Activated CD4-positive, alpha-beta memory T cell treated with anti-CD3 and anti-CD28 coated beads for 36 hours (primary cell): ENCODE measurements at regions not wholly inside any gene's neighbourhood (a gene's known extent, or its start where the extent isn't known, plus 50 kb on each side); places are given as distances from the start of the nearest gene placed in this dataset.

Experiments
- CTCF ChIA-PET: fragments of 350-600 bp; sonication (Branson Sonifier 250); formaldehyde crosslinking; loops from one replicate; lab custom pipeline; 2021; ENCODE audit warnings: antibody characterized with exemption, inconsistent platforms; lab: Charles Lee
- POLR2A ChIA-PET: fragments of 350-600 bp; sonication (Branson Sonifier 250); formaldehyde crosslinking; loops from one replicate; lab custom pipeline; 2021; ENCODE audit warnings: antibody characterized with exemption; lab: Charles Lee
- DNase-seq: peaks from one replicate; pipeline ENCODE4 v3.0.0-alpha.2; 2020
- H3K27ac Mint-ChIP-seq: one replicate; pipeline ENCODE4 v1.8.0; 2021; ENCODE audit warnings: mixed read lengths
- H3K27me3 Mint-ChIP-seq: one replicate; pipeline ENCODE4 v1.8.0; 2021; ENCODE audit warnings: mixed read lengths
- H3K36me3 Mint-ChIP-seq: one replicate; pipeline ENCODE4 v1.8.0; 2021; ENCODE audit warnings: mixed read lengths
- H3K4me1 Mint-ChIP-seq: one replicate; pipeline ENCODE4 v1.8.0; 2021; ENCODE audit warnings: low read depth, mixed read lengths
- H3K4me3 Mint-ChIP-seq: one replicate; pipeline ENCODE4 v1.8.0; 2021; ENCODE audit warnings: mild to moderate bottlenecking, mixed read lengths
- H3K9me3 Mint-ChIP-seq: one replicate; pipeline ENCODE4 v1.8.0; 2021; ENCODE audit warnings: mixed read lengths
- intact Hi-C: fragments of 100-400 bp; cut with micrococcal nuclease; formaldehyde crosslinking; loops from one replicate; pipeline ENCODE4 v1.15.1; 2023

- DNase-seq = no peak
- ChIA-PET CTCF (no interaction called here), POLR2A (no interaction called here)
- Mint-ChIP-seq H3K27ac (no peak overlapping the region), H3K36me3 (no peaks in the 10 kb centered on the region), H3K27me3 (peaks cover 3% of the 10 kb centered on the region), H3K9me3 (peaks cover 3% of the 10 kb centered on the region), H3K4me3 (no peak overlapping the region), H3K4me1 (peaks cover 7% of the 10 kb centered on the region)
- intact Hi-C loops = no loop called here
Measured at GRCh38 chr1:96365596-96366390, 355.8 kb upstream of the PTBP2 start.

GRCh38 chr1:96366516-96366915, 355.1 kb upstream of the PTBP2 start:
- CTCF ChIA-PET = no interaction called here
- Mint-ChIP-seq H3K27me3 (peaks cover 1% of the 10 kb centered on the region), H3K9me3 (peaks cover 3% of the 10 kb centered on the region), H3K4me1 (peaks cover 7% of the 10 kb centered on the region), H3K36me3 (no peaks in the 10 kb centered on the region), H3K27ac (no peak overlapping the region), H3K4me3 (no peak overlapping the region)
- POLR2A ChIA-PET = no interaction called here
- intact Hi-C loops = no loop called here
- DNase-seq = no peak

- intact Hi-C loops = no loop called here
Measured at GRCh38 chr1:96367791-96368190, 353.8 kb upstream of the PTBP2 start.

GRCh38 chr1:96370757-96371156, 350.8 kb upstream of the PTBP2 start:
- no peaks in the 10 kb centered on the region for H3K27me3 Mint-ChIP-seq
- no peaks in the 10 kb centered on the region for H3K4me1 Mint-ChIP-seq
- no peak overlapping the region for H3K27ac Mint-ChIP-seq
- H3K36me3 Mint-ChIP-seq = no peaks in the 10 kb centered on the region
- no peak overlapping the region for H3K4me3 Mint-ChIP-seq
- POLR2A ChIA-PET = no interaction called here
- intact Hi-C loops = no loop called here
- no peaks in the 10 kb centered on the region for H3K9me3 Mint-ChIP-seq
- CTCF ChIA-PET = no interaction called here
- DNase-seq = no peak

More at GRCh38 chr1:96367791-96368190, 353.8 kb upstream of the PTBP2 start:
- ChIA-PET POLR2A (no interaction called here), CTCF (interaction anchor here (1.1 kb wide), 1 partner anchor 35 kb away, joined by 3 read pairs; no protein-coding TSS in a partner anchor)
- no peak overlapping the region for H3K27ac Mint-ChIP-seq
- no peak for DNase-seq
- H3K9me3 Mint-ChIP-seq = peaks cover under 1% of the 10 kb centered on the region
- no peak overlapping the region for H3K4me3 Mint-ChIP-seq
- H3K36me3 Mint-ChIP-seq = no peaks in the 10 kb centered on the region
- no peaks in the 10 kb centered on the region for H3K27me3 Mint-ChIP-seq
- H3K4me1 Mint-ChIP-seq = peaks cover 2% of the 10 kb centered on the region

GRCh38 chr1:96372881-96373280, 348.7 kb upstream of the PTBP2 start:
- no peaks in the 10 kb centered on the region for H3K36me3 Mint-ChIP-seq
- POLR2A ChIA-PET = no interaction called here
- intact Hi-C loops = no loop called here

GRCh38 chr1:96374076-96374762, 347.4 kb upstream of the PTBP2 start:
- H3K27me3 Mint-ChIP-seq = no peaks in the 10 kb centered on the region
- ChIA-PET POLR2A (no interaction called here), CTCF (interaction anchor here (0.8 kb wide), 1 partner anchor 314 kb away, joined by 3 read pairs; no protein-coding TSS in a partner anchor)
- no peak overlapping the region for H3K4me3 Mint-ChIP-seq
- intact Hi-C loops = no loop called here
- DNase-seq = no peak
- peaks cover 2% of the 10 kb centered on the region for H3K9me3 Mint-ChIP-seq
- no peaks in the 10 kb centered on the region for H3K36me3 Mint-ChIP-seq
- no peak overlapping the region for H3K27ac Mint-ChIP-seq
- H3K4me1 Mint-ChIP-seq = no peaks in the 10 kb centered on the region

More at GRCh38 chr1:96372881-96373280, 348.7 kb upstream of the PTBP2 start:
- Mint-ChIP-seq H3K4me1 (no peaks in the 10 kb centered on the region), H3K9me3 (no peaks in the 10 kb centered on the region), H3K27me3 (no peaks in the 10 kb centered on the region), H3K4me3 (no peak overlapping the region), H3K27ac (no peak overlapping the region)
- CTCF ChIA-PET = no interaction called here
- DNase-seq = no peak

- POLR2A ChIA-PET = no interaction called here
- DNase-seq = no peak
- Mint-ChIP-seq H3K27ac (no peak overlapping the region), H3K4me3 (no peak overlapping the region), H3K36me3 (no peaks in the 10 kb centered on the region), H3K27me3 (no peaks in the 10 kb centered on the region), H3K4me1 (no peaks in the 10 kb centered on the region), H3K9me3 (peaks cover 8% of the 10 kb centered on the region)
- intact Hi-C loops = no loop called here
- CTCF ChIA-PET = no interaction called here
Measured at GRCh38 chr1:96376846-96377245, 344.7 kb upstream of the PTBP2 start.

GRCh38 chr1:96384611-96385010, 337.0 kb upstream of the PTBP2 start:
- Mint-ChIP-seq H3K4me3 (no peak overlapping the region), H3K27me3 (no peaks in the 10 kb centered on the region), H3K36me3 (no peaks in the 10 kb centered on the region), H3K9me3 (peaks cover 24% of the 10 kb centered on the region), H3K4me1 (no peaks in the 10 kb centered on the region), H3K27ac (no peak overlapping the region)
- ChIA-PET POLR2A (no interaction called here), CTCF (no interaction called here)
- intact Hi-C loops = no loop called here
- no peak for DNase-seq

GRCh38 chr1:96387785-96388184, 333.8 kb upstream of the PTBP2 start:
- ChIA-PET POLR2A (no interaction called here), CTCF (no interaction called here)
- Mint-ChIP-seq H3K27ac (no peak overlapping the region), H3K4me1 (no peaks in the 10 kb centered on the region), H3K27me3 (no peaks in the 10 kb centered on the region), H3K4me3 (no peak overlapping the region), H3K36me3 (no peaks in the 10 kb centered on the region), H3K9me3 (peaks cover 11% of the 10 kb centered on the region)
- intact Hi-C loops = no loop called here
- DNase-seq = no peak

- H3K4me3 Mint-ChIP-seq = no peak overlapping the region
- DNase-seq = no peak
- intact Hi-C loops = no loop called here
- ChIA-PET POLR2A (no interaction called here), CTCF (interaction anchor here (0.6 kb wide), 1 partner anchor 105 kb away, joined by 4 read pairs; no protein-coding TSS in a partner anchor)
- no peaks in the 10 kb centered on the region for H3K36me3 Mint-ChIP-seq
- H3K9me3 Mint-ChIP-seq = peaks cover 8% of the 10 kb centered on the region
- H3K27me3 Mint-ChIP-seq = no peaks in the 10 kb centered on the region
- no peak overlapping the region for H3K27ac Mint-ChIP-seq
- no peaks in the 10 kb centered on the region for H3K4me1 Mint-ChIP-seq
Measured at GRCh38 chr1:96388421-96389310, 332.9 kb upstream of the PTBP2 start.

GRCh38 chr1:96400089-96400488, 321.5 kb upstream of the PTBP2 start:
- intact Hi-C loops = no loop called here
- ChIA-PET POLR2A (no interaction called here), CTCF (no interaction called here)
- Mint-ChIP-seq H3K4me3 (no peak overlapping the region), H3K4me1 (no peaks in the 10 kb centered on the region), H3K27me3 (no peaks in the 10 kb centered on the region), H3K27ac (no peak overlapping the region), H3K36me3 (no peaks in the 10 kb centered on the region), H3K9me3 (no peaks in the 10 kb centered on the region)
- no peak for DNase-seq

GRCh38 chr1:96409087-96409486, 312.5 kb upstream of the PTBP2 start:
- no peak for DNase-seq
- no peaks in the 10 kb centered on the region for H3K9me3 Mint-ChIP-seq
- CTCF ChIA-PET = no interaction called here
- POLR2A ChIA-PET = no interaction called here
- H3K36me3 Mint-ChIP-seq = no peaks in the 10 kb centered on the region
- intact Hi-C loops = no loop called here
- H3K27me3 Mint-ChIP-seq = no peaks in the 10 kb centered on the region
- H3K4me1 Mint-ChIP-seq = no peaks in the 10 kb centered on the region
- no peak overlapping the region for H3K4me3 Mint-ChIP-seq
- no peak overlapping the region for H3K27ac Mint-ChIP-seq
